ENCODE measurements at regions not wholly inside any gene's neighbourhood (a gene's known extent, or its start where the extent isn't known, plus 50 kb on each side); places are given as distances from the start of the nearest gene placed in this dataset.

DNA sequence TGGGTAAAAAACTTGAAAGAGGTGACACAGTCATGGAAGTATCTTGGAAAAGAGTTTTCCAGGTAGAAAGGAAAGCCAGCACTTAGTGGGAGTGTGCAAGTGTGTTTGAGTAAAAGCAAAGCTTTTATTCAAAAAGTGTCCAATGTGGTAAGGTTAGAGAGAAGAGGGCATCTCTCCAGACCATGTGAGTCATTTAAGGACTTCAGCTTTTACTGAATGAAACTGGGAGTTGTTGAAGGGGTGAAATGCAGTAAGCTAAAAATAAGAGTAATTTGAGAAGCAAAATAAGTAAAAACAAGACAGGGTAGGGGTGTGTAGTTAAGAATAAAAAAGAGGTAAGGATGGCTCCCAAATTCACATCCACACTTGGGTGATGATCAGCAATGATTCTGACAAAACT is 238.9 kb downstream of the SLC7A11 start:
- no peak for TF ChIP-seq EZH2 (IDR thresholded peaks at IDR 0.05; ENCODE audit: borderline replicate concordance, control insufficient read depth, low read depth, low read length)
- TF ChIP-seq, protein P1, sequence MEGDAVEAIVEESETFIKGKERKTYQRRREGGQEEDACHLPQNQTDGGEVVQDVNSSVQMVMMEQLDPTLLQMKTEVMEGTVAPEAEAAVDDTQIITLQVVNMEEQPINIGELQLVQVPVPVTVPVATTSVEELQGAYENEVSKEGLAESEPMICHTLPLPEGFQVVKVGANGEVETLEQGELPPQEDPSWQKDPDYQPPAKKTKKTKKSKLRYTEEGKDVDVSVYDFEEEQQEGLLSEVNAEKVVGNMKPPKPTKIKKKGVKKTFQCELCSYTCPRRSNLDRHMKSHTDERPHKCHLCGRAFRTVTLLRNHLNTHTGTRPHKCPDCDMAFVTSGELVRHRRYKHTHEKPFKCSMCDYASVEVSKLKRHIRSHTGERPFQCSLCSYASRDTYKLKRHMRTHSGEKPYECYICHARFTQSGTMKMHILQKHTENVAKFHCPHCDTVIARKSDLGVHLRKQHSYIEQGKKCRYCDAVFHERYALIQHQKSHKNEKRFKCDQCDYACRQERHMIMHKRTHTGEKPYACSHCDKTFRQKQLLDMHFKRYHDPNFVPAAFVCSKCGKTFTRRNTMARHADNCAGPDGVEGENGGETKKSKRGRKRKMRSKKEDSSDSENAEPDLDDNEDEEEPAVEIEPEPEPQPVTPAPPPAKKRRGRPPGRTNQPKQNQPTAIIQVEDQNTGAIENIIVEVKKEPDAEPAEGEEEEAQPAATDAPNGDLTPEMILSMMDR (IDR thresholded peaks at IDR 0.05 in 2 of 3, conservative IDR thresholded peaks at IDR 0.05 in 1 of 3; ENCODE audit: control insufficient read depth in 2 of 3, extremely low read depth in 1 of 3, insufficient read depth in 1 of 3, low read depth in 3 of 3, low read length in 3 of 3) = no peak
- TF ChIP-seq CBFB (IDR thresholded peaks at IDR 0.05; ENCODE audit: low read depth) = no peak
- TF ChIP-seq, protein P2, sequence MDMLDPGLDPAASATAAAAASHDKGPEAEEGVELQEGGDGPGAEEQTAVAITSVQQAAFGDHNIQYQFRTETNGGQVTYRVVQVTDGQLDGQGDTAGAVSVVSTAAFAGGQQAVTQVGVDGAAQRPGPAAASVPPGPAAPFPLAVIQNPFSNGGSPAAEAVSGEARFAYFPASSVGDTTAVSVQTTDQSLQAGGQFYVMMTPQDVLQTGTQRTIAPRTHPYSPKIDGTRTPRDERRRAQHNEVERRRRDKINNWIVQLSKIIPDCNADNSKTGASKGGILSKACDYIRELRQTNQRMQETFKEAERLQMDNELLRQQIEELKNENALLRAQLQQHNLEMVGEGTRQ (IDR thresholded peaks at IDR 0.05; ENCODE audit: borderline replicate concordance, low read depth, low read length) = no peak
- no peak for TF ChIP-seq RAD21 (IDR thresholded peaks at IDR 0.05; ENCODE audit: insufficient read depth, low read depth, low read length)

Measured in GM12878 (cell line).